A673 (cell line): ENCODE measurements at regions not wholly inside any gene's neighbourhood (a gene's known extent, or its start where the extent isn't known, plus 50 kb on each side); places are given as distances from the start of the nearest gene placed in this dataset.

Experiments
- BruUV-seq: library from RNA; stranded (reverse); fragments of 400-500 nt; replicated peaks from 2 replicates; lab custom pipeline; 2021; lab: Mats Ljungman, UMichigan
- CTCF ChIA-PET: fragments of 300-600 bp; sonication (Branson Sonifier 250); formaldehyde crosslinking; loops from one replicate; lab custom pipeline; 2022; ENCODE audit warnings: antibody characterized with exemption; lab: Charles Lee
- POLR2A ChIA-PET: fragments of 300-600 bp; sonication (Branson Sonifier 250); formaldehyde crosslinking; loops from one replicate; lab custom pipeline; 2022; ENCODE audit warnings: antibody characterized with exemption; ENCODE audit not compliant: low non-redundant PET; lab: Charles Lee
- DNase-seq: peaks from one replicate; pipeline ENCODE4 v3.0.0-alpha.2; 2015; ENCODE audit warnings: low spot score
- H3K27ac ChIP-seq: fragments of 200-600 bp; sonication (generic); 2 replicates; pipeline ENCODE4 v1.5.1; 2016; ENCODE audit warnings: mixed run types, low read depth, mild to moderate bottlenecking, mixed read lengths, antibody characterized with exemption, low read length; ENCODE audit not compliant: poor library complexity, severe bottlenecking
- H3K27me3 ChIP-seq: fragments of 200-600 bp; sonication (generic); replicated peaks from 2 replicates; pipeline ENCODE4 v1.6.1; 2017; ENCODE audit warnings: mixed run types, low read depth, mild to moderate bottlenecking, mixed read lengths, antibody characterized with exemption, low read length; ENCODE audit not compliant: insufficient read depth, poor library complexity
- H3K36me3 ChIP-seq: fragments of 200-600 bp; sonication (generic); 2 replicates; pipeline ENCODE4 v1.6.1; 2016; ENCODE audit warnings: mixed run types, mild to moderate bottlenecking, mixed read lengths, antibody characterized with exemption, low read length; ENCODE audit not compliant: insufficient read depth, poor library complexity, severe bottlenecking
- H3K4me1 ChIP-seq: fragments of 200-600 bp; sonication (generic); 2 replicates; pipeline ENCODE4 v1.6.1; 2017; ENCODE audit warnings: mixed run types, mild to moderate bottlenecking, mixed read lengths, antibody characterized with exemption, low read length; ENCODE audit not compliant: insufficient read depth, poor library complexity, severe bottlenecking
- H3K4me3 ChIP-seq: fragments of 200-600 bp; sonication (generic); 2 replicates; pipeline ENCODE4 v1.5.1; 2016; ENCODE audit warnings: low read depth, mixed run types, mild to moderate bottlenecking, mixed read lengths, low read length; ENCODE audit not compliant: poor library complexity, severe bottlenecking
- H3K9me3 ChIP-seq: fragments of 200-600 bp; sonication (generic); 2 replicates; pipeline ENCODE4 v1.6.1; 2016; ENCODE audit warnings: mixed run types, low read depth, mild to moderate bottlenecking, mixed read lengths, antibody characterized with exemption, low read length; ENCODE audit not compliant: poor library complexity, severe bottlenecking
- EZH2 ChIP-seq: fragments of 200-600 bp; sonication (generic); IDR thresholded peaks from 2 replicates; pipeline ENCODE4 v1.6.1; 2017; ENCODE audit warnings: borderline replicate concordance, low read depth, mild to moderate bottlenecking, mixed read lengths, antibody characterized with exemption, low read length; ENCODE audit not compliant: poor library complexity, severe bottlenecking
- intact Hi-C: fragments of 100-400 bp; cut with micrococcal nuclease; formaldehyde crosslinking; loops from one replicate; pipeline ENCODE4 v1.10.0; 2022; ENCODE audit not compliant: unreplicated experiment
- TF ChIP-seq, protein P1 (sequence below): fragments of 300-800, 200-600 bp; sonication (generic); conservative IDR thresholded peaks from 2 replicates; pipeline ENCODE4 v1.5.1; 2017; ENCODE audit warnings: low read depth, mild to moderate bottlenecking, antibody characterized with exemption, low read length, moderate library complexity, mixed read lengths

DNA sequence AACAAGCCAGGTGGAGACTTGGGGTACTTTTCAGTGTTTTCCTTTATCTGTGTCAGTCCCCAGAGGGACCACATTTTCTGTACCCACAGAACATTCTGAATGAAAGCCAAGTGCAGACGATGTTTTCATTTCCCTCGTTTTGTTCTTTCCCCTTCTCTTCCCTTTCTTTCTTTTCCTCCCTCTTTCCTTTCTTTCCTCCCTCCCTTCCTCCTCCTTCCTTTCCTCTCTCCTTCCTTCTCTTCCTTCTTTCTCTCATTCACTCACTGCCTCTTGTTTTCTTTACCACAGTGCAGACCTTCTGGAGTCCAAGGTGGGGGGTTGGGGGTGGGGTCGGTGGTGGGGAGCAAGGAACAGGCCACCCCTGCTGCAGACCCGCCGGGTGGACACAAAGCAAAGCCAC, 141.4 kb upstream of the MKI67 start:
- no peak for TF ChIP-seq EZH2
- TF ChIP-seq, protein P1, sequence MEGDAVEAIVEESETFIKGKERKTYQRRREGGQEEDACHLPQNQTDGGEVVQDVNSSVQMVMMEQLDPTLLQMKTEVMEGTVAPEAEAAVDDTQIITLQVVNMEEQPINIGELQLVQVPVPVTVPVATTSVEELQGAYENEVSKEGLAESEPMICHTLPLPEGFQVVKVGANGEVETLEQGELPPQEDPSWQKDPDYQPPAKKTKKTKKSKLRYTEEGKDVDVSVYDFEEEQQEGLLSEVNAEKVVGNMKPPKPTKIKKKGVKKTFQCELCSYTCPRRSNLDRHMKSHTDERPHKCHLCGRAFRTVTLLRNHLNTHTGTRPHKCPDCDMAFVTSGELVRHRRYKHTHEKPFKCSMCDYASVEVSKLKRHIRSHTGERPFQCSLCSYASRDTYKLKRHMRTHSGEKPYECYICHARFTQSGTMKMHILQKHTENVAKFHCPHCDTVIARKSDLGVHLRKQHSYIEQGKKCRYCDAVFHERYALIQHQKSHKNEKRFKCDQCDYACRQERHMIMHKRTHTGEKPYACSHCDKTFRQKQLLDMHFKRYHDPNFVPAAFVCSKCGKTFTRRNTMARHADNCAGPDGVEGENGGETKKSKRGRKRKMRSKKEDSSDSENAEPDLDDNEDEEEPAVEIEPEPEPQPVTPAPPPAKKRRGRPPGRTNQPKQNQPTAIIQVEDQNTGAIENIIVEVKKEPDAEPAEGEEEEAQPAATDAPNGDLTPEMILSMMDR, result no peak
- Histone ChIP-seq H3K4me3 (no peak overlapping the region), H3K27ac (no peak overlapping the region), H3K27me3 (peaks cover 9% of the 10 kb centered on the region), H3K36me3 (no peaks in the 10 kb centered on the region), H3K4me1 (no peaks in the 10 kb centered on the region), H3K9me3 (no peaks in the 10 kb centered on the region)
- intact Hi-C loops, result loop anchor here (5.0 to 10.0 kb wide), 4 partner anchors 577 to 1907 kb away; no protein-coding TSS in a partner anchor
- ChIA-PET POLR2A (no interaction called here), CTCF (interaction anchor here (0.5 to 1.2 kb wide), 9 partner anchors 84 to 1585 kb away, joined by 3 to 4 read pairs (median 3); no protein-coding TSS in a partner anchor)
- no TSS peak for BruUV-seq
- DNase-seq, result no peak

DNA sequence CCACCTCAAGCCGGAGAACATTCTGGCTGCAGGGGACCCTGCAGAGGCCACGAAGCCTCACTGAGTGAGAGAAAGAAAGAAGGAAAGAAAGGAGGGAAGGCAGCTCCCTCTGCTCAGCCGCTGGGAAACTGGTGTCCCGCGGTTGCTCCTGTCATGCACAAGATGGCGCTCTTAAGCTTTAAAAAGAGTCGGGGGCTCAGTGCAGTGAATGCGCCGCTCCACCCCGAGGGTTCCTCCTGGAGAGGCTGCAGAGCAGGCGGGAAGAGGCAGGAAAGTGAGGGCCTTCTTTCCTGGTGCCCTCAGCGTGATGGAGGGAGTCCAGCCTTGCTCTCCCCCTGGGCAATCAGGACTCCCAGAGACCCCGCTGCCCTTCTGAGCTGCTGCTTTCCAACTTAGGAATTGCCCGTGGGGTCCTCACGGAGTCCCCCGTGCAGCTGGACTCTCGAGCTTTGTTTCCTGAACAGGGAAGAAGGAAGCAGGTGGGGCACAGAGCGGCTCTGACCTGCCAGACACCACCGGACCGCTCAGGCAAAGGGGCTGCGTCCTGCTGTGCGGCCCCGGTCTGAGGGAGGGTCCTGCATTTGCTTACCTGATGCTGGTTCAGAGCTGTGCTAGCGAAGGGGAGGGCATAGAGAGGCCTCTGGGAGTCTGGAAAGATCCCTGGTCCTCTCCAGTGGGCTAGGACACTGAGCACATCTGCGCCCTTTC, 141.9 kb upstream of the MKI67 start:
- POLR2A ChIA-PET, result no interaction called here
- H3K27ac ChIP-seq, result no peak overlapping the region
- H3K4me1 ChIP-seq, result no peaks in the 10 kb centered on the region
- H3K36me3 ChIP-seq, result no peaks in the 10 kb centered on the region
- CTCF ChIA-PET, result interaction anchor here (0.5 to 1.2 kb wide), 9 partner anchors 85 to 1075 kb away, joined by 3 to 4 read pairs (median 3); no protein-coding TSS in a partner anchor
- TF ChIP-seq, protein P1, result peak; percentile 87
- no peak for TF ChIP-seq EZH2
- peak; percentile 88 for DNase-seq
- intact Hi-C loops, result loop anchor here (2.0 to 10.0 kb wide), 5 partner anchors 263 to 1907 kb away; no protein-coding TSS in a partner anchor
- no TSS peak for BruUV-seq
- no peak overlapping the region for H3K4me3 ChIP-seq
- peaks cover 9% of the 10 kb centered on the region for H3K27me3 ChIP-seq
- H3K9me3 ChIP-seq, result no peaks in the 10 kb centered on the region

DNA sequence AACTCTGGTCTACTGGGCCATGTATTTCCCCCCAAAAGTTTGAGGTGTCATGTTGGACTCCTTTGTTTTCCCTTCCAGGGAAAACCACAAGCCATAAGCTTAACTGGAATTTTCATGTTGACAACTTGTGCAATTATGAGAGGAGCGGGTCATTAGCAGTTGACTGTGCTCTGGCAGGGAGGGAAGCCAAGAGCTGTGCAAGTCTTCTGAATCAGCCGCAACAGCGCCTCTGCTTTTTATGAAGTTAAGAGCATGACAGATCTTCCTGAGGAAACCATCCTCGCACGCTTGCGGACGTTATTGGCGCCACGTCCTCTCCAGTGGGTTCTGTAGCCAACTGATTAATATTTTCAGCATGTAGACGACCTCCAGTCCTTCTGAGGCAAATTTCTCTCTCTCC, 148.7 kb upstream of the MKI67 start:
- intact Hi-C loops, result no loop called here
- no peaks in the 10 kb centered on the region for H3K9me3 ChIP-seq
- POLR2A ChIA-PET, result interaction anchor here (0.6 kb wide), 1 partner anchor 1019 kb away, joined by 3 read pairs; no protein-coding TSS in a partner anchor
- H3K36me3 ChIP-seq, result no peaks in the 10 kb centered on the region
- peaks cover 43% of the 10 kb centered on the region for H3K4me1 ChIP-seq
- TF ChIP-seq, protein P1, result peak; percentile 53
- TF ChIP-seq EZH2, result no peak
- CTCF ChIA-PET, result interaction anchor here (0.5 kb wide), 1 partner anchor 576 kb away, joined by 7 read pairs; no protein-coding TSS in a partner anchor
- H3K27me3 ChIP-seq, result no peaks in the 10 kb centered on the region
- H3K27ac ChIP-seq, result no peak overlapping the region
- DNase-seq, result peak; percentile 85
- no peak overlapping the region for H3K4me3 ChIP-seq
- BruUV-seq, result no TSS peak
